Fibroblast of lung (primary cell): ENCODE measurements at regions not wholly inside any gene's neighbourhood (a gene's known extent, or its start where the extent isn't known, plus 50 kb on each side); places are given as distances from the start of the nearest gene placed in this dataset.
A peak's percentile ranks its signal among the peaks of the same experiment; 100 is the strongest.
"Not testable (repeated sequence)": the region's sequence is repeated elsewhere in the genome, so short reads cannot be mapped to it uniquely, and the experiment has no call there.

Experiments used
- DNase-seq, 2 donors: peaks; one replicate each; pipeline versions ENCODE4 v3.0.0 to v3.0.0-alpha.2; 2010; ENCODE audit warnings: low read depth in 2 of 2
- H2AFZ ChIP-seq: 2 replicates; pipeline ENCODE4 v1.5.1; 2012; ENCODE audit warnings: low read length, control low read depth, inconsistent platforms
- H3K27ac ChIP-seq: 2 replicates; pipeline ENCODE4 v1.5.1; 2011; ENCODE audit warnings: low read length, control low read depth; ENCODE audit not compliant: insufficient read depth
- H3K27me3 ChIP-seq: 2 replicates; pipeline ENCODE4 v1.5.1; 2011; ENCODE audit warnings: mild to moderate bottlenecking, low read length; ENCODE audit not compliant: control insufficient read depth, insufficient read depth
- H3K36me3 ChIP-seq: 2 replicates; pipeline ENCODE4 v1.5.1; 2011; ENCODE audit warnings: low read length; ENCODE audit not compliant: control insufficient read depth, insufficient read depth
- H3K4me1 ChIP-seq: 2 replicates; pipeline ENCODE4 v1.5.1; 2011; ENCODE audit warnings: low read length; ENCODE audit not compliant: control insufficient read depth, insufficient read depth; ENCODE audit errors: extremely low read depth
- H3K4me2 ChIP-seq: 2 replicates; pipeline ENCODE4 v1.5.1; 2011; ENCODE audit warnings: low read length, control low read depth; ENCODE audit not compliant: insufficient read depth; ENCODE audit errors: extremely low read depth
- H3K4me3 ChIP-seq, 4 experiments: fragments of 200-600 bp in 1 of 4; sonication (generic) in 1 of 4; replicated peaks in 1 of 4; 2 replicates each; pipeline ENCODE4 v1.5.1; 2011 to 2016; ENCODE audit warnings: low read length in 4 of 4, low read depth in 3 of 4, mild to moderate bottlenecking in 3 of 4, control low read depth in 2 of 4, inconsistent platforms in 1 of 4, mixed read lengths in 1 of 4; ENCODE audit not compliant: insufficient read depth in 1 of 4; ENCODE audit errors: control extremely low read depth in 1 of 4
- H3K79me2 ChIP-seq: 2 replicates; pipeline ENCODE4 v1.5.1; 2012; ENCODE audit warnings: mild to moderate bottlenecking, low read length, inconsistent platforms; ENCODE audit not compliant: control insufficient read depth, insufficient read depth
- H3K9ac ChIP-seq: 2 replicates; pipeline ENCODE4 v1.5.1; 2011; ENCODE audit warnings: mild to moderate bottlenecking, low read length, control low read depth; ENCODE audit not compliant: insufficient read depth
- H3K9me3 ChIP-seq: 2 replicates; pipeline ENCODE4 v1.5.1; 2012; ENCODE audit warnings: low read depth, low read length; ENCODE audit not compliant: control insufficient read depth, insufficient read depth
- H4K20me1 ChIP-seq: 2 replicates; pipeline ENCODE4 v1.5.1; 2011; ENCODE audit warnings: low read length; ENCODE audit not compliant: control insufficient read depth, insufficient read depth; ENCODE audit errors: extremely low read depth
- CTCF ChIP-seq, 2 donors: IDR thresholded peaks in 1 of 2; conservative IDR thresholded peaks in 1 of 2; 1 replicate in 1 of 2; 2 replicates in 1 of 2; pipeline ENCODE4 v1.5.1; 2011 to 2012; ENCODE audit warnings: low read length in 2 of 2, control low read depth in 1 of 2, inconsistent platforms in 1 of 2, low read depth in 1 of 2, mild to moderate bottlenecking in 1 of 2
- EZH2 ChIP-seq: IDR thresholded peaks from 2 replicates; pipeline ENCODE4 v1.5.1; 2012; ENCODE audit warnings: low read length, control low read depth, mild to moderate bottlenecking; ENCODE audit errors: missing control alignments

- peak in 1 of 2 donors; percentile 2 for TF ChIP-seq CTCF (conservative IDR thresholded peaks at IDR 0.05 in 1 of 2, IDR thresholded peaks at IDR 0.05 in 1 of 2; ENCODE audit: low read depth in 1 of 2, low read length in 2 of 2)
- H2AFZ ChIP-seq, H3K4me3 ChIP-seq, H3K4me2 ChIP-seq, H4K20me1 ChIP-seq, H3K27ac ChIP-seq, DNase-seq, H3K27me3 ChIP-seq, H3K9ac ChIP-seq, H3K79me2 ChIP-seq, H3K4me1 ChIP-seq, H3K9me3 ChIP-seq, H3K36me3 ChIP-seq: not testable (repeated sequence)
Measured at GRCh38 chr15:99796940-99797870, 64.0 kb upstream of the LYSMD4 start.

- H4K20me1 ChIP-seq, H3K27ac ChIP-seq, H3K9me3 ChIP-seq, H3K9ac ChIP-seq, H2AFZ ChIP-seq, H3K4me2 ChIP-seq, H3K79me2 ChIP-seq, H3K36me3 ChIP-seq, DNase-seq, H3K4me1 ChIP-seq, H3K4me3 ChIP-seq, H3K27me3 ChIP-seq: not testable (repeated sequence)
Measured at GRCh38 chr15:99791881-99792807, 58.9 kb upstream of the LYSMD4 start.

DNA sequence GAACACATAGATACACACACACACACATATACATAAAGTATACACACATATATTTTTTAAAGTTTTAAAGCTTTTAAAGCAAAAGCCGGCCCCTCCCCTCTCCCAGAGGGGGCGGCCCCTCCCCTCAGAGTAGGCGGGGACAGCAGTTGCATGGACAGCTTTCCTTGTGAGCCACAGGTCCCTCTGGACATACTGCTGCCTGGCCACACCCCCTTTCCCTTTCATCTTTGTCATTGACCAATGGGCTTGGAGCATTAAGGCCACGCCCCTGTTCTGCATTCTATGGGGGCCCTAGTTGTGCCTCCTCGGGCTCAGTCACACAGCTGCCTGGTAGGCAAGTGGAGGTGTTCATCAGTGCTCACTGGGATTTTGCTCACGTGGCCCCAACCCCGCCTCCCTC is 57.5 kb upstream of the LYSMD4 start:
- H3K9me3 ChIP-seq, H3K4me2 ChIP-seq, DNase-seq, H4K20me1 ChIP-seq, H3K9ac ChIP-seq, H3K36me3 ChIP-seq, H3K27ac ChIP-seq, H3K4me1 ChIP-seq, H3K4me3 ChIP-seq, H2AFZ ChIP-seq, H3K27me3 ChIP-seq, H3K79me2 ChIP-seq: not testable (repeated sequence)

GRCh38 chr15:99788156-99788555 is 54.9 kb upstream of the LYSMD4 start:
- no peak for DNase-seq
- H3K4me3 ChIP-seq = no peak overlapping the region
- H3K9ac ChIP-seq = no peak overlapping the region
- H3K4me2 ChIP-seq = no peak overlapping the region
- H3K27me3 ChIP-seq = no peaks in the 10 kb centered on the region
- TF ChIP-seq CTCF (conservative IDR thresholded peaks at IDR 0.05 in 1 of 2, IDR thresholded peaks at IDR 0.05 in 1 of 2; ENCODE audit: low read depth in 1 of 2, low read length in 2 of 2) (no peak), EZH2 (no peak)
- H3K9me3 ChIP-seq = no peaks in the 10 kb centered on the region
- no peak overlapping the region for H3K27ac ChIP-seq
- H4K20me1 ChIP-seq = no peaks in the 10 kb centered on the region
- H3K79me2 ChIP-seq = no peaks in the 10 kb centered on the region
- H2AFZ ChIP-seq = no peak overlapping the region
- H3K36me3 ChIP-seq = no peaks in the 10 kb centered on the region
- no peaks in the 10 kb centered on the region for H3K4me1 ChIP-seq

- H3K4me2 ChIP-seq, DNase-seq, H2AFZ ChIP-seq, H3K79me2 ChIP-seq, H3K9me3 ChIP-seq, H3K4me1 ChIP-seq, H3K27ac ChIP-seq, H3K9ac ChIP-seq, H4K20me1 ChIP-seq, H3K27me3 ChIP-seq, H3K4me3 ChIP-seq, H3K36me3 ChIP-seq: not testable (repeated sequence)
Measured at GRCh38 chr15:99784800-99785199, 51.6 kb upstream of the LYSMD4 start.
